IPS-20b (cell line): ENCODE measurements at regions not wholly inside any gene's neighbourhood (a gene's known extent, or its start where the extent isn't known, plus 50 kb on each side); places are given as distances from the start of the nearest gene placed in this dataset.
"Not testable (repeated sequence)": the region's sequence is repeated elsewhere in the genome, so short reads cannot be mapped to it uniquely, and the experiment has no call there.

ENCODE experiments used
- H3K27ac ChIP-seq: one replicate; pipeline ENCODE4 v1.5.1; 2013; ENCODE audit warnings: low read length
- H3K27me3 ChIP-seq: 2 replicates; pipeline ENCODE4 v1.6.1; 2013; ENCODE audit warnings: mild to moderate bottlenecking, low read length, inconsistent platforms; ENCODE audit not compliant: insufficient read depth
- H3K36me3 ChIP-seq: 2 replicates; pipeline ENCODE4 v1.6.1; 2013; ENCODE audit warnings: low read depth, mild to moderate bottlenecking, inconsistent platforms, low read length, moderate library complexity; ENCODE audit not compliant: insufficient read depth
- H3K4me1 ChIP-seq: 2 replicates; pipeline ENCODE4 v1.6.1; 2013; ENCODE audit warnings: mild to moderate bottlenecking, control low read depth, inconsistent platforms, low read length, moderate library complexity; ENCODE audit not compliant: insufficient read depth
- H3K4me3 ChIP-seq: 2 replicates; pipeline ENCODE4 v1.5.1; 2013; ENCODE audit warnings: mild to moderate bottlenecking, low read length, inconsistent platforms
- H3K9ac ChIP-seq: 2 replicates; pipeline ENCODE4 v1.6.1; 2013; ENCODE audit warnings: low read depth, mild to moderate bottlenecking, inconsistent platforms, low read length, moderate library complexity
- H3K9me3 ChIP-seq: 2 replicates; pipeline ENCODE4 v1.6.1; 2013; ENCODE audit warnings: mild to moderate bottlenecking, low read depth, low read length, inconsistent platforms; ENCODE audit not compliant: insufficient read depth

DNA sequence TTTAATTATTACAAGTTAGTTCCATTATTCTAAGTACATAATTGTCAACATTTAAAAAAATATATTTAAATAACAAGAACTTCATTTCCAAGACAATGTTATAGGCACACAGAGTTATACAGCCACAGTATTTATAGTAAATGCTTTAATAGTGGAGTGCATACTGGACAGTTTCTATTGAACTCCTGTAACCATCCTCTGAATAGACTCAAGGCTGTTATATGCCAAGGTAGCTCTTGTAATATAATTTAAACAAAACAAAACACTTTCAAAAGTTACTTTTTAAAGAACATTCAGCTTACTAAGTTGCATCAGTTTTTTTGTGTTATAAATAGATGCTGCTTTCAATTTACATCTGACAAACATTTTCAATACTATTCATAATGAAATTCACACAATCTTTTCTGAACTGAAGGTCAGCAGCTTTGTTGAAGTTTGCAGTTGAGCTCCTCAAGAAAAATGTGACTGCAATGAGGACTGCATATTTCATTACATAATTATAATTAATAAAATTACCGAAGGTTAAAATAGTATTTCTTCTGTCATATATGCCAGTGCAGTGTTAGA lies 549.9 kb upstream of the CYLC2 start:
- H3K4me1 ChIP-seq, result no peaks in the 10 kb centered on the region
- no peaks in the 10 kb centered on the region for H3K27me3 ChIP-seq
- H3K9me3 ChIP-seq, result no peaks in the 10 kb centered on the region
- no peaks in the 10 kb centered on the region for H3K36me3 ChIP-seq
- no peak overlapping the region for H3K27ac ChIP-seq
- H3K9ac ChIP-seq, result no peak overlapping the region
- H3K4me3 ChIP-seq, result no peak overlapping the region

GRCh38 chr9:102439583-102439982 lies 555.5 kb upstream of the CYLC2 start:
- Histone ChIP-seq H3K27me3 (peaks cover 7% of the 10 kb centered on the region; the same call in 1 of the 2 replicates), H3K9me3 (no peaks in the 10 kb centered on the region), H3K27ac (no peak overlapping the region), H3K36me3 (no peaks in the 10 kb centered on the region), H3K4me3 (no peak overlapping the region), H3K9ac (no peak overlapping the region), H3K4me1 (peaks cover 3% of the 10 kb centered on the region; the same call in 1 of the 2 replicates)

GRCh38 chr9:102436599-102436998 lies 558.5 kb upstream of the CYLC2 start:
- H3K36me3 ChIP-seq, H3K9me3 ChIP-seq, H3K9ac ChIP-seq, H3K4me1 ChIP-seq, H3K4me3 ChIP-seq, H3K27ac ChIP-seq: not testable (repeated sequence)
- peaks cover 16% of the 10 kb centered on the region; the same call in 1 of the 2 replicates for H3K27me3 ChIP-seq

DNA sequence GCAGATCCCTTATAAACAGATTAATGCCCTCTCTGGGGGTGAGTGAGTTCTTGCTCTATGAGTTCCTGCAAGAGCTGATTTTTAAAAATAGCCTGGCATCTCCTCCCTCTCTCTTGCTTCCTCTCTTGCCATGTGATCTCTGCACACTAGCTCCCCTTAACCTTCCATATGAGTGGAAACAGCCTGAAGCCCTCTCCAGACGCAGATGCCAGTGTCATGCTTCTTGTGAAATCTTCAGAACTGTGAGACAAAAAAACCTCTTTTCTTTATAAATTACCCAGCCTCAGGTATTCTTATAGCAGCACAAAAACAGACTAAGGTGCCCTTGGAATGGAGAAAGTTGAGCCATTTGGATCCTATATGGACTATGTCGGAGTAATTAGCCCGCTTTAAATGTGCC lies 559.7 kb upstream of the CYLC2 start:
- Histone ChIP-seq H3K9ac (no peak overlapping the region), H3K4me3 (no peak overlapping the region), H3K36me3 (no peaks in the 10 kb centered on the region), H3K27ac (no peak overlapping the region), H3K9me3 (no peaks in the 10 kb centered on the region), H3K27me3 (peaks cover 16% of the 10 kb centered on the region; the same call in 1 of the 2 replicates), H3K4me1 (peaks cover 7% of the 10 kb centered on the region; the same call in 1 of the 2 replicates)

DNA sequence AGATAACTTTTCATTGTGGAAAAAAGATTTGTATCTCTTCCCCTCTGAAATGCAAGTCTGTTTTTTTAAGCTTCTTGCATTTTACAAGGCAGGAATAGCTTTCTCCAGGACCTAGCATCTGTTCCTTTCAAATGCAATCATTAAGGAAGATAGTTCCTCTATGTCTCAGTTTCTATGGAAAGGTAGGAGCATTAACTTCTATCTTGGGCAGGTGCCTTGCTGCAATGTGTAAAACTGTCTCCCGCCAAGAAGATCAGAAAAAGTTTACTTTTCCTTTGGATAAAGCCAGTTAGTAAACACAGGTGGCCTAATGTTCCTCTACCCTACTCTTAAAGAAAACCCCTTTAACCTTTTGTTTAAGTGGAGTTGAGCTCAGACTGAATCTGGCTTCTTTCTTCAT lies 560.6 kb upstream of the CYLC2 start:
- no peaks in the 10 kb centered on the region for H3K9me3 ChIP-seq
- H3K36me3 ChIP-seq, result no peaks in the 10 kb centered on the region
- no peak overlapping the region for H3K27ac ChIP-seq
- H3K4me3 ChIP-seq, result no peak overlapping the region
- peaks cover 16% of the 10 kb centered on the region; the same call in 1 of the 2 replicates for H3K27me3 ChIP-seq
- no peak overlapping the region for H3K9ac ChIP-seq
- peaks cover 7% of the 10 kb centered on the region; the same call in 1 of the 2 replicates for H3K4me1 ChIP-seq

DNA sequence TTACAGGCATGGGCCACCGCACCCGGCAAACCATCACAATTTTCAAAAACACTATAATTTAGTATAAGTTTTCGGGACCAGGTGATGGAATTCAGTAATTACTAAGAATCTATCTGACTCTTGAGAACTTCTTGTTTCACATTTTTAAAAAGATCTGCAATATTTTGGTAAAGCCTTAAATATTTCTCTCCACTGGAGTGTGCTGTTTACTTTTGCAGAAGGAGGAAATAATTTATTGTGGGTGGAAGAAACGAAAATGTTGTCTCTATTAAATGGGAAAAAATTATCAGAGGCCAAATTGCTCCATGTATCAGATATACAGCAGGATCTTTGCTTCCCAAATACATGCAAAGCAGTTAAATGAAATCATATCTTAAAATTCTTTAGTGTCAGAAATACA lies 566.8 kb upstream of the CYLC2 start:
- no peak overlapping the region for H3K27ac ChIP-seq
- H3K9ac ChIP-seq, result no peak overlapping the region
- no peak overlapping the region for H3K4me3 ChIP-seq

DNA sequence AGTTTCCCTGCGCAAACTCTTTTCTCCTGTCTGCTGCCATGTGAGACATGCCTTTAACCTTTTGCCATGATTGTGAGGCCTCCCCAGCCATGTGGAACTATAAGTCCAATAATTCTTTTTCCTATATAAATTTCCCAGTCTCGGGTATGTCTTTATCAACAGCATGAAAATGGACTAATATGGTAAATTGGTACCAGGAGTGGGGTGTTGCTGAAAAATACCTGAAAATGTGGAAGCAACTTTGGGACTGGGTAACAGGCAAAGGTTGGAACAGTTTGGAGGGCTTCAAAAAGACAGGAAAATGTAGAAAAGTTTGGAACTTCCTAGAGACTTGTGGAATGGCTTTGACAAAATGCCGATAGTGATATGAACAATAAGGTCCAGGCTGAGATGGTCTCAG lies 578.9 kb upstream of the CYLC2 start:
- not testable (repeated sequence) for H3K4me1 ChIP-seq, H3K36me3 ChIP-seq, H3K27ac ChIP-seq, H3K9ac ChIP-seq, H3K4me3 ChIP-seq, H3K27me3 ChIP-seq
- peaks cover 29% of the 10 kb centered on the region for H3K9me3 ChIP-seq

More for the DNA sequence above, 566.8 kb upstream of the CYLC2 start:
- no peaks in the 10 kb centered on the region for H3K9me3 ChIP-seq
- no peaks in the 10 kb centered on the region for H3K36me3 ChIP-seq
- peaks cover under 1% of the 10 kb centered on the region; the same call in 1 of the 2 replicates for H3K27me3 ChIP-seq
- H3K4me1 ChIP-seq, result no peaks in the 10 kb centered on the region

- H3K9me3 ChIP-seq, result peaks cover 7% of the 10 kb centered on the region; the same call in 1 of the 2 replicates
- H3K27ac ChIP-seq, result no peak overlapping the region
- no peaks in the 10 kb centered on the region for H3K4me1 ChIP-seq
Observed at GRCh38 chr9:102405218-102405867, 589.8 kb upstream of the CYLC2 start.

DNA sequence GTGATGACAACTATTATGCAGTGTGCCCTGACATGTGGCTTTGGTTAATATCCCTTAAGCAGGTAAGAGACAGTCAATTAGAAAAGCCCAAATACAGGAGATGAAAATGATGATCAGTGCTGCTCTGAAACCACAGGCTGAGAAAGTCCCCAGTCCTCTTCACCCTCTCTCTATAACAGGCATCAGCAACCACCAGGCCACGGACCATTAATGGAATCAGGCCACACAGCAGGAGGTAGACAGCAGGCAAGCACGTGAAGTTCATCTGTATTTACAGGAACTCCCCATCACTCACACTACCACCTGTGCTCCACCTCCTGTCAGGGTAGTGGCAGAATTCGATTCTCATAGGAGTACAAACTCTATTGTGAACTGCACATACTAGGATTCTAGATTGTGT lies 591.6 kb upstream of the CYLC2 start:
- Histone ChIP-seq H3K9ac (no peak overlapping the region), H3K27ac (no peak overlapping the region), H3K9me3 (peaks cover 7% of the 10 kb centered on the region; the same call in 1 of the 2 replicates), H3K27me3 (no peaks in the 10 kb centered on the region), H3K36me3 (no peaks in the 10 kb centered on the region), H3K4me3 (no peak overlapping the region), H3K4me1 (no peaks in the 10 kb centered on the region)

More at GRCh38 chr9:102405218-102405867, 589.8 kb upstream of the CYLC2 start:
- H3K9ac ChIP-seq, result no peak overlapping the region
- no peaks in the 10 kb centered on the region for H3K27me3 ChIP-seq
- no peak overlapping the region for H3K4me3 ChIP-seq
- no peaks in the 10 kb centered on the region for H3K36me3 ChIP-seq

GRCh38 chr9:102398205-102398604 lies 596.9 kb upstream of the CYLC2 start:
- H3K27me3 ChIP-seq, result no peaks in the 10 kb centered on the region
- H3K36me3 ChIP-seq, result no peaks in the 10 kb centered on the region
- no peaks in the 10 kb centered on the region for H3K9me3 ChIP-seq
- no peaks in the 10 kb centered on the region for H3K4me1 ChIP-seq
- H3K27ac ChIP-seq, result no peak overlapping the region
- no peak overlapping the region for H3K9ac ChIP-seq
- no peak overlapping the region for H3K4me3 ChIP-seq

GRCh38 chr9:102385620-102386019 lies 609.5 kb upstream of the CYLC2 start:
- not testable (repeated sequence) for H3K36me3 ChIP-seq, H3K9ac ChIP-seq, H3K27ac ChIP-seq, H3K9me3 ChIP-seq, H3K27me3 ChIP-seq, H3K4me1 ChIP-seq, H3K4me3 ChIP-seq

DNA sequence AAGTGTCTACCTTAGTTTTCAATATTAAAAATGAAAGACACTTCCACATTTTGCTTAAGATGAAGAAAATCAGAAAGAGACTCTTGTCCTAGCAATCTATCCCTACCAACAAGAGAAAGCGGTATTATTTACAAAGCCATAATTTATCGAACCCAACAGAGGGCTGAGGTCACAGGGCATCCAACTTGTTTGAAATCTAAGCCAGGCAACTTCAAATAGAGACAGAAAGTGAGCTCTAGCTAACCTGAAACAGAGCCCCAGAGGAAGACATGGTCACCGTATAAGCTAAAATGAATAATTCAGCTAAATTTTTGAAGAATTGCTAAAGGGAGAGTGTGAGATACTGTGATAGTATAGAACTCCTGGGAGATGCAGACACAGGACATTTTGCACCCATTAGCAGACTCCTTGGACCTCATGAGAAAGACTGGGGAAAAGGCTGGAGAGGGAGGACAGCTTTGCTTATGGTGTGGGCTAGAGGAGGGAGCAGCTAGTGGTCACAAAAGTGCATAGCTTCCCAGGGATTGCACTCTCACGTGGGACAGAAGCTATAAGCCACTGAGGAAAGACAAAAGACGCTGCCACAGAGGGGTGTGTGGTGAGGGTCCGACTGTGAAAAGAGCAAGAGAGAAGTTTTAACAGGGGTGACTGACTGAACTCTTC lies 624.2 kb upstream of the GRIN3A start:
- Histone ChIP-seq H3K4me1 (no peaks in the 10 kb centered on the region), H3K4me3 (no peak overlapping the region), H3K9ac (no peak overlapping the region), H3K9me3 (no peaks in the 10 kb centered on the region; the same call in 1 of the 2 replicates), H3K27me3 (no peaks in the 10 kb centered on the region), H3K27ac (no peak overlapping the region), H3K36me3 (no peaks in the 10 kb centered on the region)
